Transverse colon (tissue), 4 donors: ENCODE measurements at regions not wholly inside any gene's neighbourhood (a gene's known extent, or its start where the extent isn't known, plus 50 kb on each side); places are given as distances from the start of the nearest gene placed in this dataset.

Experiments
- DNase-seq: peaks from one replicate; pipeline ENCODE4 v3.0.0-alpha.2; 2019
- H3K27ac ChIP-seq, 4 donors: fragments of 200-600 bp; sonication (generic); 2 replicates each; pipeline ENCODE4 v1.5.1; 2016 to 2018; ENCODE audit warnings: inconsistent platforms in 4 of 4
- H3K27me3 ChIP-seq: fragments of 200-600 bp; sonication (generic); 2 replicates; pipeline ENCODE4 v1.5.1; 2017; ENCODE audit warnings: inconsistent platforms
- H3K36me3 ChIP-seq, 4 donors: fragments of 200-600 bp; sonication (generic); 2 replicates each; pipeline ENCODE4 v1.5.1; 2017 to 2019; ENCODE audit warnings: inconsistent platforms in 4 of 4
- H3K4me1 ChIP-seq, 4 donors: fragments of 200-600 bp; sonication (generic); 2 replicates each; pipeline ENCODE4 v1.5.1; 2017 to 2020; ENCODE audit warnings: inconsistent platforms in 4 of 4
- H3K4me3 ChIP-seq, 4 donors: fragments of 200-600 bp; sonication (generic); 1 replicate in 1 of 4; 2 replicates in 3 of 4; pipeline versions ENCODE4 v1.5.1 to v1.6.1; 2017 to 2019; ENCODE audit warnings: inconsistent platforms in 4 of 4
- H3K9me3 ChIP-seq, 2 donors: fragments of 200-600 bp; sonication (generic); 2 replicates each; pipeline ENCODE4 v1.5.1; 2017 to 2019; ENCODE audit warnings: inconsistent platforms in 2 of 2
- EP300 ChIP-seq: sonication (generic); formaldehyde crosslinking; IDR thresholded peaks from one replicate; pipeline ENCODE4 v1.6.1; 2017; ENCODE audit warnings: antibody characterized with exemption, low read depth
- POLR2A ChIP-seq: fragments of 450-650 bp; IDR thresholded peaks from one replicate; pipeline ENCODE4 v1.6.1; 2016; ENCODE audit warnings: antibody characterized with exemption, mild to moderate bottlenecking, moderate library complexity
- POLR2AphosphoS5 ChIP-seq, 3 donors: sonication (generic); formaldehyde crosslinking; IDR thresholded peaks; one replicate each; pipeline ENCODE4 v1.6.1; 2016; ENCODE audit warnings: antibody characterized with exemption in 3 of 3
- WGBS, 2 donors: methylation state at CpG; one replicate each; pipeline ENCODE4 v1.1.5; 2018; ENCODE audit warnings: low coverage in 1 of 2; 5-methylcytosine and 5-hydroxymethylcytosine counted together
- in situ Hi-C, 4 donors: fragments of 200-750 bp; cut with MboI; loops; one replicate each; pipeline versions ENCODE4 v1.15.0 to v1.15.1; 2017; ENCODE audit warnings: low sequenced_read_pairs in 3 of 4, low pct_ligation_motif_present in 1 of 4, low pct_unique_long_range_greater_than_20kb in 1 of 4
- intact Hi-C: fragments of 100-400 bp; cut with DNase I; formaldehyde crosslinking; loops from one replicate; pipeline ENCODE4 v1.15.1; 2023; ENCODE audit warnings: low total_unique reads
- TF ChIP-seq, protein P1 (sequence below), 5 experiments: fragments of 200-600 bp in 3 of 5; fragments of 450-650 bp in 2 of 5; sonication (generic) in 3 of 5; IDR thresholded peaks; 1 replicate in 2 of 5; 2 replicates in 3 of 5; pipeline ENCODE4 v1.5.1; 2016 to 2017; ENCODE audit warnings: antibody characterized with exemption in 5 of 5, inconsistent platforms in 3 of 5, mild to moderate bottlenecking in 2 of 5, moderate library complexity in 1 of 5

DNA sequence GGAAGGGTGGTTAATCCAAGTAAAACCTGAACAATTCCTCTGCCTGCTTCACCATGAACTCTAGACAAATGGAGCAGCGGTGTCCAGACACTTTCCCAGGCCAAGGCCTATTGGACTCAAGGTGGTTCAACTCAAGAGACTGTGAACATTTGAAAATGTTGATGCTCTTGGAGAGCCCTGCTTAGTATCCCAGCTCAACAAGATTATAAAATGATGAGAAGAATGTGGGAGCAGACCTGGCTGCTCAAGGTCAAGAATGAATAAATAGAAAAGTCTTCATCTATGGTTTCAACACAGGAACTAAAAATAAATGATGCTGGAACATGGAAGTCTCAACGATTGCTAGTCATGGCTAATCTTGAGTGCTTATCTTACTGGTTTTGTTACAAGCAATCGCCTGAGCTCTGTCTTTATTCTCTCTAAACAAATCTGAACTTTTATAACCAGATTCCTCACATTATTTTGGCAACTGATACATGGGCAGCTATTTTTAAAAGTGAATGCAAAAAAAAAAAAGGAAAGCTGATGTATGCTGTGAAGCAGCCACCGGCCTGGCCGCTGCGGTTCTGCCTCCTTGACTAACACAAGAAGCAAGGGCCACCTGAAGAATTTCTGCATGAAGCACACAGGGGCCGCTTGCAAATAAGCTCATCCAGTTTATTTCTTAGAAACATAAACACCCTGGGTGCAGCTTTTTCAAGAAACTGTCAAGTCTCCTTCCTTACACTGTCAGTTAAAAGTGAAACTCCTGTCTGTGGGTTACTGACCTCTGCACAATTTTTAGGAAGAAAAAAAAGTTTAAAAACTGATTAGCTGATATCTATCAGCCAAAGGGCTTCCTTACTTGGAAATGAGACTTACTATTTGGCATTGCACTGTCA is 120.1 kb upstream of the ARHGEF3 start:
- H3K36me3 ChIP-seq: no peaks in the 10 kb centered on the region
- no peaks in the 10 kb centered on the region for H3K27me3 ChIP-seq
- no peak for DNase-seq
- intact Hi-C loops (no loop called here), in situ Hi-C loops (no loop called here)
- 37 to 40% methylated on average over 6 to 7 of the region's 7 CpGs for WGBS, 2 donors
- peak overlapping the region in 1 of 4 donors; percentile 23 for H3K4me3 ChIP-seq
- peaks cover 24 to 70% (median 29%) of the 10 kb centered on the region in 4 donors for H3K4me1 ChIP-seq
- no peaks in the 10 kb centered on the region for H3K9me3 ChIP-seq
- peak overlapping the region; percentile 62 to 74 (median 68) for H3K27ac ChIP-seq
- TF ChIP-seq EP300 (no peak), POLR2A (no peak), POLR2AphosphoS5 (IDR thresholded peaks at IDR 0.05) (no peak)
- TF ChIP-seq, protein P1, sequence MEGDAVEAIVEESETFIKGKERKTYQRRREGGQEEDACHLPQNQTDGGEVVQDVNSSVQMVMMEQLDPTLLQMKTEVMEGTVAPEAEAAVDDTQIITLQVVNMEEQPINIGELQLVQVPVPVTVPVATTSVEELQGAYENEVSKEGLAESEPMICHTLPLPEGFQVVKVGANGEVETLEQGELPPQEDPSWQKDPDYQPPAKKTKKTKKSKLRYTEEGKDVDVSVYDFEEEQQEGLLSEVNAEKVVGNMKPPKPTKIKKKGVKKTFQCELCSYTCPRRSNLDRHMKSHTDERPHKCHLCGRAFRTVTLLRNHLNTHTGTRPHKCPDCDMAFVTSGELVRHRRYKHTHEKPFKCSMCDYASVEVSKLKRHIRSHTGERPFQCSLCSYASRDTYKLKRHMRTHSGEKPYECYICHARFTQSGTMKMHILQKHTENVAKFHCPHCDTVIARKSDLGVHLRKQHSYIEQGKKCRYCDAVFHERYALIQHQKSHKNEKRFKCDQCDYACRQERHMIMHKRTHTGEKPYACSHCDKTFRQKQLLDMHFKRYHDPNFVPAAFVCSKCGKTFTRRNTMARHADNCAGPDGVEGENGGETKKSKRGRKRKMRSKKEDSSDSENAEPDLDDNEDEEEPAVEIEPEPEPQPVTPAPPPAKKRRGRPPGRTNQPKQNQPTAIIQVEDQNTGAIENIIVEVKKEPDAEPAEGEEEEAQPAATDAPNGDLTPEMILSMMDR (IDR thresholded peaks at IDR 0.05): no peak

GRCh38 chr3:56919797-56920195 is 118.0 kb upstream of the ARHGEF3 start:
- DNase-seq: no peak
- in situ Hi-C loops: no loop called here
- Histone ChIP-seq H3K4me3 (no peak overlapping the region), H3K9me3 (no peaks in the 10 kb centered on the region), H3K36me3 (no peaks in the 10 kb centered on the region), H3K27ac (no peak overlapping the region), H3K27me3 (no peaks in the 10 kb centered on the region), H3K4me1 (peaks cover 15 to 65% (median 28%) of the 10 kb centered on the region in 4 donors)
- TF ChIP-seq POLR2A (no peak), POLR2AphosphoS5 (IDR thresholded peaks at IDR 0.05) (no peak), EP300 (no peak)
- TF ChIP-seq, protein P1 (IDR thresholded peaks at IDR 0.05): no peak
- intact Hi-C loops: no loop called here
- WGBS, 2 donors: 75 to 100% methylated on average over 1 to 4 of the region's 4 CpGs

GRCh38 chr3:56919137-56919796 is 117.5 kb upstream of the ARHGEF3 start:
- intact Hi-C loops: no loop called here
- WGBS, 2 donors: 73 to 91% methylated on average over 5 of the region's 5 CpGs
- Histone ChIP-seq H3K27ac (no peak overlapping the region), H3K4me1 (peaks cover 13 to 62% (median 26%) of the 10 kb centered on the region in 4 donors), H3K36me3 (no peaks in the 10 kb centered on the region), H3K9me3 (no peaks in the 10 kb centered on the region), H3K27me3 (no peaks in the 10 kb centered on the region), H3K4me3 (no peak overlapping the region)
- TF ChIP-seq, protein P1 (IDR thresholded peaks at IDR 0.05): no peak
- TF ChIP-seq EP300: no peak
- no peak for TF ChIP-seq POLR2AphosphoS5 (IDR thresholded peaks at IDR 0.05)
- no peak for TF ChIP-seq POLR2A
- in situ Hi-C loops: no loop called here
- DNase-seq: no peak

- TF ChIP-seq EP300 (no peak), POLR2AphosphoS5 (IDR thresholded peaks at IDR 0.05) (no peak), POLR2A (no peak)
- TF ChIP-seq, protein P1 (IDR thresholded peaks at IDR 0.05): no peak
- H3K9me3 ChIP-seq: no peaks in the 10 kb centered on the region
- intact Hi-C loops (no loop called here), in situ Hi-C loops (no loop called here)
- H3K27ac ChIP-seq: peak overlapping the region; percentile 43 to 49 (median 47)
- H3K4me1 ChIP-seq: peaks cover 8 to 50% (median 15%) of the 10 kb centered on the region in 4 donors
- no peaks in the 10 kb centered on the region for H3K27me3 ChIP-seq
- WGBS, 2 donors: 71% methylated on average over 7 of the region's 7 CpGs; no CpG with 5 or more reads in 1 of the 2 donors
- peak; percentile 28 for DNase-seq
- no peaks in the 10 kb centered on the region for H3K36me3 ChIP-seq
- H3K4me3 ChIP-seq: no peak overlapping the region
Measured at GRCh38 chr3:56918111-56918568, 116.4 kb upstream of the ARHGEF3 start.
